Neuron (in vitro differentiated cells): ENCODE measurements at regions not wholly inside any gene's neighbourhood (a gene's known extent, or its start where the extent isn't known, plus 50 kb on each side); places are given as distances from the start of the nearest gene placed in this dataset.
"Not testable (repeated sequence)": the region's sequence is repeated elsewhere in the genome, so short reads cannot be mapped to it uniquely, and the experiment has no call there.

ENCODE experiments used
- H2AFZ ChIP-seq: one replicate; pipeline ENCODE4 v1.6.1; 2013; ENCODE audit warnings: low read depth, mild to moderate bottlenecking, inconsistent platforms, low read length, moderate library complexity
- H3K27me3 ChIP-seq: one replicate; pipeline ENCODE4 v1.6.1; 2013; ENCODE audit warnings: low read length; ENCODE audit not compliant: insufficient read depth
- H3K36me3 ChIP-seq: one replicate; pipeline ENCODE4 v1.6.1; 2013; ENCODE audit warnings: low read length; ENCODE audit not compliant: insufficient read depth
- H3K4me1 ChIP-seq: one replicate; pipeline ENCODE4 v1.6.1; 2013; ENCODE audit warnings: low read length; ENCODE audit not compliant: insufficient read depth
- H3K4me3 ChIP-seq: 2 replicates; pipeline ENCODE4 v1.5.1; 2013; ENCODE audit warnings: mild to moderate bottlenecking, low read length, moderate library complexity
- H3K9me3 ChIP-seq: one replicate; pipeline ENCODE4 v1.6.1; 2013; ENCODE audit warnings: low read length

DNA sequence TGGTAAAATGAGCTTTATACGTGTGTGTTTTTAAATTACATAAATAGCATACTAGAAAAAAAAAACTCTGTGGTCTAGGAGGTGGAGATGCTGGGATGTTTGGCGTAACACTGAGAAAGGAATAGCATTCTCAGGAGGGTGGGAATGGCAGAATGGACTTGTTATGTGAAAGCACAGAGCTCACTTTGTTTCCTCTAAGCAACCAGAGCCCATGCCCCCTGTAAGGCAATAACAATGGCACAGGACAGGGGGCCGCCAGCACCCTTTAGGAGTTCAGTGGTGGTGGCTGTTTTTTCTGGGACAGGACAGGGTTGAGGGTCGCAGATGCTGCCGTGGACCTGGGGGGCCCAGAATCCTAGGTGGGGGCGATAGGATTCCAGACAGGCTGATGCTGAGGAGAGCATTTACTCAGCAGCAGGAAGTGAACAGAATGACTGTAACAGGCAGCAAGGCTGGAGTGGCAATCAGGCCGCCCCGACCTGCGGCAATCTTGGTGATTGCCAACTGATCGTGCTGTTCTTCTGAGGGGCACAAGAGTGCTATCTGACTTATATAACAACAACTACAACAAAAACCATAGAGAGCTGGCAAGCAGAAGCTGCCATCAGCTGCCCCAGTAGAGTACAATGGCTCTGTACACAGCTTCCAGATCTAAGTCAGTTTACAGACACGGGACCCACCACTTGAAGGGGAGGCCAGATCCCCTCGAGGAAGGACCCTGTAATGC, 160.4 kb downstream of the UACA start:
- Histone ChIP-seq H2AFZ (no peak overlapping the region), H3K36me3 (no peaks in the 10 kb centered on the region), H3K4me3 (no peak overlapping the region), H3K27me3 (peaks cover 2% of the 10 kb centered on the region), H3K9me3 (no peaks in the 10 kb centered on the region), H3K4me1 (peaks cover 2% of the 10 kb centered on the region)

DNA sequence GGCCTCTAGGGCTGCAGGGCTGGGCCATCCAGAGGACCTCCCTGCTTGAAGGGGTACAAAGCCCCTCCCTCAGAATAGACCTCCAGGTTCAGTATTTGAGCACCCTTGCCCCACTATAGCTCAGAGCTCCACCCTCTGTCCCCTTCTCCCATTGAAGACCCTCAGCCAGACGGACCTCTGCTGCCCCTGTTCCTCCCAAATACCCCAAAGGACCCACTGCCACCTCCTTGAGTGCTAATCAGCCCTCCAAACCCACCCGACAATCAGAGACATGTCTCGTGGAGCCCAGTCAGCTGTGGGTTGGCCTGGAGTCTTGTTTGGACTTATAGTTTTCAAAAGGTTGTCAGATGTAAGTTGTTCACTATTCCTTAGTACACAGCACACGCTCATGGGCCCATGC, 161.1 kb downstream of the UACA start:
- H3K4me1 ChIP-seq = no peaks in the 10 kb centered on the region
- no peak overlapping the region for H2AFZ ChIP-seq
- no peaks in the 10 kb centered on the region for H3K9me3 ChIP-seq
- no peak overlapping the region for H3K4me3 ChIP-seq
- H3K36me3 ChIP-seq = no peaks in the 10 kb centered on the region
- H3K27me3 ChIP-seq = peaks cover 2% of the 10 kb centered on the region

DNA sequence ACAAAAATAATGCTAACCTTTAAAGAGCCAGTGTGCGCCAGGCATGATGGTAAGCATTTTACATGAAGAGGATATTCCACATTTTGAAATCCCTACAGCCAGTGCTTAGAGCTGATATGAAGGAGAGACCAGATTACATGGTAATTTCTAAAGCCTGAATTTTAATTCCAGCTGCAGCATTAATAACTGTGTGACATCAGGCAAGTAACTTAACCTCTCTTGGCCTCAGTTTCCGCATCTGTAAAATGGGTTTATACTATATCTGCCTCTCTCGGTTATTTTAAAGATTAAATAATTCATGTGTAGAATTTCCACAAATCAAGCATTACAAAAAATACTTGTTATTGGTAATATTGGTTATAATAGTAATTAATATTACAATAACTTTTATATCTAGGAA, 165.4 kb downstream of the UACA start:
- Histone ChIP-seq H3K27me3 (no peaks in the 10 kb centered on the region), H3K4me1 (no peaks in the 10 kb centered on the region), H3K9me3 (no peaks in the 10 kb centered on the region), H3K36me3 (no peaks in the 10 kb centered on the region), H2AFZ (no peak overlapping the region), H3K4me3 (no peak overlapping the region)

DNA sequence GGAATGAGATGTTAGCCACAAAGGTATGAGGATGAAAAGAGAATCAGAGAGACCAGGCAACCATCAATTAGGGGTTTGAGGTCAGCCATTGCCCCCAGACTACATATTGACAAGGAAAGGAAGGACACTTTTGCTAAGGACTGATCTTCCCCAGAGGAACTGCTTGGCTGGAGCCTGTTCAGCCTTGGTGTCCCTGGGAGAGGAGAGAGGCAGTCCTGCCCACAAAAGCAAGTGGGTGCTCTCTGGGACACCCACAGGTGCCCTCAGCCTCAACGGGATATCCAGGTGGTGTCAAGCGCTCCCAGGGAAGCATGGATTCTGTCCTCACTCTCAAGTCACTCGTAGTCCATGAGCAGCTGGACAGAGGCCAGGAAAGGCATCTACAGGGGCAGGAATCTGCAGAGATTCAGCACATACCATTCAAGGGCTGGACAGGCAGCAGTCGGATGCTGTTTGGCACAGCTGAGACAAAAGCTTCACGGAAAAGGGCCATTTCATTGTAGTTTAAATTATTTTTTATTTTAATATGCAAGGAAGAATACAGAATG, 166.2 kb downstream of the UACA start:
- Histone ChIP-seq H3K9me3 (no peaks in the 10 kb centered on the region), H2AFZ (no peak overlapping the region), H3K27me3 (no peaks in the 10 kb centered on the region), H3K4me1 (no peaks in the 10 kb centered on the region), H3K36me3 (no peaks in the 10 kb centered on the region), H3K4me3 (no peak overlapping the region)

DNA sequence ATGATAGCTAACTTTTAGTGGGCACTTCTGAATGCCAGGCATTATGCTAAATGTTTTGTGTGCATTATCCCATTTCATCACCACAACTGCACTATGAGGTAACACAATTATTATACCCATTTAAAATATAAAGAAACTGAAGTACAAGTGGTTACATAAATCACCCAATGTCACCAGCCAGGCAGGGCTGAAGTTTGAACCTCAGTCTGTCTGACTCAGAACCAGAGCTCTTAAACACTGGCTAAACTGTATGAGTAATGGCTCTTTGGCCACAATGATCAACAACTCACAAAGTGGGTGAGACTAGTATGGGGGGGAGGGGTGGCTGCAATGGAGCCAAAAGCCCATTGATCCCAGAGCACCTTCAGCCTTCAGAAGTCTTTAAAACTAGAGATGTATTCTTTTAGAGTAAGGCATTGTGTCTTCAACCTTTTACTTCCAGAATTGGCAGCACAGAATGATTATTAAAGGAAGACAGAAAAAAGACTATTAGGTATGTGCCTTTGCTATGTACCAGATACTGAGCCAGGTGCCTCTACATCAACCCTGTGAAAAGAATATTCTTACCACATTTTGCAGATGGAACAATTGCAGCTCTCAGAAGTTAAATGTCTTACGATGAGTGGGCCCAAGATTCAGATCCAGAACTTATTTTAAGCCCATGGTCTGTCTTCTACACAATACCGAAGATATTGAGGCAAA, 166.9 kb downstream of the UACA start:
- Histone ChIP-seq H3K4me1 (no peaks in the 10 kb centered on the region), H3K9me3 (no peaks in the 10 kb centered on the region), H2AFZ (no peak overlapping the region), H3K36me3 (no peaks in the 10 kb centered on the region), H3K4me3 (no peak overlapping the region), H3K27me3 (no peaks in the 10 kb centered on the region)

DNA sequence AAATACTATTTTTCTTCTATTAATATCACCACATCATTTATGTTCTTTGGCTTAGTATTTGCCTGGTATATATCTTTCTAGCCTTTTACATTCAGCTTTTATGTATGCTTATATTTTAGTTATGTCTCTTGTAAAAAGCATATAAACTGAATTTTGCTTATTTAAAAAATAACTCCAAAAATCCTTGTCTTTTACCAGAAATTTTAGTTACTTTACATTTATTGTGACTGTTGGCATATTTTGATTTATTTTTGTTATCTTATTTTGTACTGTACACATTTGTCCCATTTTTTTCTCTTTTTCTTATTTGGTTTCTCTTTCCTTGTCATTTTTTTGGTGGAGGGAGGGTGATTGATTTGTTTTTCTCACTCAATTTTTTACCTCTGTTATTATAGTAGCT, 169.6 kb downstream of the UACA start:
- Histone ChIP-seq H2AFZ (no peak overlapping the region), H3K4me3 (no peak overlapping the region), H3K9me3 (no peaks in the 10 kb centered on the region), H3K36me3 (no peaks in the 10 kb centered on the region), H3K4me1 (no peaks in the 10 kb centered on the region), H3K27me3 (no peaks in the 10 kb centered on the region)

DNA sequence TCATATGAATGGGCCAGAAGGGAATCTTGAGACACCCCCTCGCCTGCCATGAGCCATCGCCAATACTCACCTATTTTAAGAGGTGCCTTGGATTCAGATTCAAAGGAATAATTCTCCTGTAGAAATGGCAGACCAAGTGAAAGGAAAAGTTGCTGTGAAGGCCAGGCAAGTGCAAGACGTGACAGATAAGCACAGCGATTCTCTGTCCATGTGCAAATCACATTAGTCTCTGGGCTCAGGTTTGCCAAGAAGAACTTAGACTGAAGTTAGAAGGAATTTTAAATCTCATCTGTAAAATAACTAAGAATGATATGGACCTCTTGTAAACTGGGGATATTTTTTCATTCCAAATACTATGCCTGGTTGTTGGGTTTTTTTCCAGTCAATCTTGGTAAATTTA, 173.6 kb downstream of the UACA start:
- no peak overlapping the region for H3K4me3 ChIP-seq
- no peaks in the 10 kb centered on the region for H3K9me3 ChIP-seq
- no peaks in the 10 kb centered on the region for H3K36me3 ChIP-seq
- H3K27me3 ChIP-seq = peaks cover 10% of the 10 kb centered on the region
- H2AFZ ChIP-seq = no peak overlapping the region
- H3K4me1 ChIP-seq = peaks cover 5% of the 10 kb centered on the region

DNA sequence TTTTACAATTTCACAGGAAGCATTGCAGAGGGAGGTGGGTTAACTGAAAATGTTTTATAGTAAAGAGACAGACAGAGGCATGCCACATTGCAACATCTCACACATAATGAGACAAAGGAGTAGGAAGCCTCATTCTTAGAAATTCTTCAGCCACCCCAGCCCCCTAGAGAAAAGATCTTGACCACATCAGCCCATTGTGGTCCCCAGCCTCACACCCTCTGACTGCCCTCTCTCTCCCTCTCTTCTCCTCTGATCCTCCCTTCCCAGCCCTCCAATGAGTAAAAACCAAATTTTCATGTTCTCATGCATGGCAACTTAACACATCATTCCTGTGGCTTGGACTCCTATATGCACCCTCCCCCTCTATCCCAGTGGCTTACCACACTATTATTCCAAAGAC, 174.1 kb downstream of the UACA start:
- Histone ChIP-seq H3K36me3 (no peaks in the 10 kb centered on the region), H3K4me3 (no peak overlapping the region), H2AFZ (no peak overlapping the region)

DNA sequence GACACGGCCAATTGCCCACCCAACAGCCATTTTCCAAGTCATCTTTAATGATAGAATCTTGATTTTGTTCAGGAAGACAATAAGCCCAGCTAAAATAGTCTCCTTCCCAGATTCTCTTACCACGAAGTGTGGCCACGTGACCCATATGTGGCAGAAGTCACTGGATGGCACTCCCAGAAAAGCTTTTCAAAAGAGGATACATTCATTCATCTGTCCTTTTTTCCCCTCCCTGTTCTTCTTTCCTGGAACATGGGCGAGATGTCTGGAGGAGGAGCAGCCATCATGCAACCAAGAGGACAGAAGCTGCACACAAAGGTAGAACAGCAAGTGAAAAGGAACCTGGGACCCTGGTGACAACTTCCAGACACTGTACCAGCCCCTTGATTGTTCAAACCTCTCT, 174.7 kb downstream of the UACA start:
- H3K9me3 ChIP-seq = no peaks in the 10 kb centered on the region
- H3K36me3 ChIP-seq = no peaks in the 10 kb centered on the region
- H2AFZ ChIP-seq = no peak overlapping the region
- peaks cover 5% of the 10 kb centered on the region for H3K4me1 ChIP-seq
- peaks cover 17% of the 10 kb centered on the region for H3K27me3 ChIP-seq
- H3K4me3 ChIP-seq = no peak overlapping the region

More for the DNA sequence above, 174.1 kb downstream of the UACA start:
- Histone ChIP-seq H3K4me1 (peaks cover 5% of the 10 kb centered on the region), H3K27me3 (peaks cover 15% of the 10 kb centered on the region), H3K9me3 (no peaks in the 10 kb centered on the region)

DNA sequence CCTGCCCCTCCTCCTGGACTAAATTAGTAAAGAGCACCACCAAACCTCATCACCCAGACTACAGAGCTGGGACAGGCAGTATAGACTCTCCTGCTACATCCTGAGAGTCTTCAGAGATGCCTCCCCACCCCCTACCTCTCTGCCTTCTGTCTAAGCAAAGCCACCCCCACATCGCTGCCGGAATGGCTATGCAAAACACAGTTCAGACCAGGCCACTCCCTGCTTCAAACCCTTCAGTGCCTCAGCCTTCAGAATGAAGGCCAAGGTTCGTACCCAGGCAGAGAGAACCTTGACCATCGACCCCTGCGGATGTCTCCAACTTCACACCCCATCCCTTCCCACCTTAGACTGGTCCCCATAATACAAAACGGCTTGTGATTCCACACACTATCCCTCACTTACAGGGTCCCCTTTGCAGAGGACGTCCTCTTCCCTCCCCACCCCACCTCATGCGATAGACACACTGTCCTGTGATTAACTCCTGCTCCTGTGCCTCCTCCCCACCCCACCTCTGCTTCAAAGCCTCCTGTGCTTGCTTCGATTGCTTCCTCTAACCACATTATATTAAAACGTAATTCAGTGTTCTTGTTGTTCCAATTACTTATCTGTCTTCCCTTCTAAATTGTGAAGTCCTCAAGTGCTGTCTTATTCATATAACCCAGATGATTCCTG, 175.3 kb downstream of the UACA start:
- H3K27me3 ChIP-seq = peaks cover 17% of the 10 kb centered on the region
- H3K9me3 ChIP-seq = no peaks in the 10 kb centered on the region
- peaks cover 5% of the 10 kb centered on the region for H3K4me1 ChIP-seq

DNA sequence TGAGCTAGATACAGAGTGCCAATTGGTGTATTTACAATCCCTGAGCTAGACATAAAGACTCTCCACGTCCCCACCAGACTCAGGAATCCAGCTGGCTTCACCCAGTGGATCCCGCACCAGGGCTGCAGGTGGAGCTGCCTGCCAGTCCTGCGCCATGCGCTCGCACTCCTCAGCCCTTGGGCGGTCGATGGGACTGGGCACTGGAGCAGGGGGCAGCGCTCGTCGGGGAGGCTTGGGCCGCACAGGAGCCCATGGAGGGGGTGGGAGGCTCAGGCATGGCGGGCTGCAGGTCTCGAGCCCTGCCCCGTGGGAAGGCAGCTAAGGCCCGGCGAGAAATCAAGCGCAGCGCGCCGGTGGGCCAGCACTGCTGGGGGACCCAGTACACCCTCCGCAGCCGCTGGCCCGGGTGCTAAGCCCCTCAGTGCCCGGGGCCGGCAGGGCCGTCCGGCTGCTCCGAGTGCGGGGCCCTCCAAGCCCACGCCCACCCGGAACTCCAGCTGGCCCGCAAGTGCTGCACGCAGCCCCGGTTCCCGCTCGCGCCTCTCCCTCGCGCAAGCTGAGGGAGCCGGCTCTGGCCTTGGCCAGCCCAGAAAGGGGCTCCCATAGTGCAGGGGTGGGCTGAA, 176.2 kb downstream of the UACA start:
- H3K9me3 ChIP-seq, H2AFZ ChIP-seq, H3K4me1 ChIP-seq, H3K4me3 ChIP-seq, H3K36me3 ChIP-seq: not testable (repeated sequence)
- peaks cover 17% of the 10 kb centered on the region for H3K27me3 ChIP-seq

More for the DNA sequence above, 175.3 kb downstream of the UACA start:
- no peak overlapping the region for H2AFZ ChIP-seq
- no peak overlapping the region for H3K4me3 ChIP-seq
- H3K36me3 ChIP-seq = no peaks in the 10 kb centered on the region

DNA sequence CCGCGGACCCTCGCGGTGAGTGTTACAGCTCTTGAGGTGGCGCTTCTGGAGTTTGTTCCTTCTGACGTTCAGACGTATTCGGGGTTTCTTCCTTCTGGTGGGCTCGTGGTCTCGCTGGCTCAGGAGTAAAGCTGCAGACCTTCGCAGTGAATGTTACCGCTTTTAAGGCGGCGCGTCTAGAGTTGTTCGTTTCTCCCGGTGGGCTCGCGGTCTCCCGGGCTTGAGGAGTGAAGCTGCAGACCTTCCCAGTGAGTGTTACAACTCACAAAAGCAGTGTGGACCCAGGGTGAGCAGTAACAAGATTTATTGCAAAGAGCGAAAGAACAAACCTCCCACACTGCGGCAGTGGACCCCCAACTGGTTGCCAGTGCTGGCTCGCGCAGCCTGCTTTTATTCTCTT, 177.1 kb downstream of the UACA start:
- H3K4me3 ChIP-seq = no peak overlapping the region
- no peaks in the 10 kb centered on the region for H3K9me3 ChIP-seq
- H3K27me3 ChIP-seq = peaks cover 17% of the 10 kb centered on the region
- H3K4me1 ChIP-seq = peaks cover 5% of the 10 kb centered on the region
- no peaks in the 10 kb centered on the region for H3K36me3 ChIP-seq
- no peak overlapping the region for H2AFZ ChIP-seq

DNA sequence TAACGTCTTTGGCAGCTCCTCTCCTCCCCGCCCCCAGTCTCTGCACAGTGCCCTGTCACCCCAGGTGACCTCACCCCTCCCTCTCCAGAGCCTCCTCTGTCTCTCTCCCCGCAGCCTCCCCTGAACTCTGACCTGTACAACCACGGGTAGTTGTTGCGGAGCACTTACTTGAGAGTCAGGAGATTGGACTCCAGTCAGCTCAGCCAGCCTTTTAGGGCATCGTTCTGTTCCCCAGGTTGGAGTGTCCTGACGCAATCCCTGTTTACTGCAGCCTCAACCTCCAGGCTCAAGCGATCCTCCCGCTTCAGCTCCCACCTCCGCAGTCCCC, 177.7 kb downstream of the UACA start:
- Histone ChIP-seq H3K36me3 (no peaks in the 10 kb centered on the region), H3K4me3 (no peak overlapping the region), H3K27me3 (peaks cover 17% of the 10 kb centered on the region), H2AFZ (no peak overlapping the region), H3K9me3 (no peaks in the 10 kb centered on the region), H3K4me1 (peaks cover 5% of the 10 kb centered on the region)
